DND-41 (cell line): ENCODE measurements at regions not wholly inside any gene's neighbourhood (a gene's known extent, or its start where the extent isn't known, plus 50 kb on each side); places are given as distances from the start of the nearest gene placed in this dataset.

ENCODE experiments used
- EZH2 ChIP-seq: IDR thresholded peaks from 3 replicates; pipeline ENCODE4 v1.6.1; 2012; ENCODE audit warnings: borderline replicate concordance, low read depth, mild to moderate bottlenecking, moderate library complexity, low read length, inconsistent platforms; ENCODE audit not compliant: severe bottlenecking
- TF ChIP-seq, protein P1 (sequence below): IDR thresholded peaks from 2 replicates; pipeline ENCODE4 v1.5.1; 2012; ENCODE audit warnings: borderline replicate concordance, low read length, moderate library complexity, mild to moderate bottlenecking; ENCODE audit not compliant: poor library complexity, severe bottlenecking; ENCODE audit errors: extremely low read depth

DNA sequence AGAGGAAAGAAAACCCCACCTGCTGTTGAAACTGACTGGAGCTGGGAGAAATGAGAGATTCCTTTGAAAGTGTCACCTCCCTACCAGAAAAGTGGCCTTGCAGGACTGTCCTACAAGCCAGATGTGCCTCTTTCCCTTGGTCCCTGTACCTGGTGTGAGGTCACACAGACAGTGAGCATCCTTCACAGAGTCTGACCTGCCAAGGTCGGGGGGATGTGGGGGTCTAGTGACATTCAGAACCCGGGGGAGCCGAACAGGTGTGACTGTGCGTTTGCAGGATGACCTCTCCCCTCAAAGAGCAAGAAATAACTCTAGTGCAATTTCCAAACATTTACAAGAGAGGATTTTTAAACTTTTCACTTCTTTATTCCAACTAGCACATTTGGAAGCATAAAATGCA, 93.4 kb upstream of the ZNF479 start:
- TF ChIP-seq, protein P1, sequence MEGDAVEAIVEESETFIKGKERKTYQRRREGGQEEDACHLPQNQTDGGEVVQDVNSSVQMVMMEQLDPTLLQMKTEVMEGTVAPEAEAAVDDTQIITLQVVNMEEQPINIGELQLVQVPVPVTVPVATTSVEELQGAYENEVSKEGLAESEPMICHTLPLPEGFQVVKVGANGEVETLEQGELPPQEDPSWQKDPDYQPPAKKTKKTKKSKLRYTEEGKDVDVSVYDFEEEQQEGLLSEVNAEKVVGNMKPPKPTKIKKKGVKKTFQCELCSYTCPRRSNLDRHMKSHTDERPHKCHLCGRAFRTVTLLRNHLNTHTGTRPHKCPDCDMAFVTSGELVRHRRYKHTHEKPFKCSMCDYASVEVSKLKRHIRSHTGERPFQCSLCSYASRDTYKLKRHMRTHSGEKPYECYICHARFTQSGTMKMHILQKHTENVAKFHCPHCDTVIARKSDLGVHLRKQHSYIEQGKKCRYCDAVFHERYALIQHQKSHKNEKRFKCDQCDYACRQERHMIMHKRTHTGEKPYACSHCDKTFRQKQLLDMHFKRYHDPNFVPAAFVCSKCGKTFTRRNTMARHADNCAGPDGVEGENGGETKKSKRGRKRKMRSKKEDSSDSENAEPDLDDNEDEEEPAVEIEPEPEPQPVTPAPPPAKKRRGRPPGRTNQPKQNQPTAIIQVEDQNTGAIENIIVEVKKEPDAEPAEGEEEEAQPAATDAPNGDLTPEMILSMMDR, result no peak
- no peak for TF ChIP-seq EZH2
